SU-DHL-6 (cell line): ENCODE measurements at regions not wholly inside any gene's neighbourhood (a gene's known extent, or its start where the extent isn't known, plus 50 kb on each side); places are given as distances from the start of the nearest gene placed in this dataset.

Source experiments
- EZH2phosphoT487 ChIP-seq: fragments of 200-600 bp; sonication (generic), shearing (Covaris generic); conservative IDR thresholded peaks from 2 replicates; pipeline ENCODE4 v1.6.1; 2018; ENCODE audit warnings: mild to moderate bottlenecking, antibody characterized with exemption, low read length, moderate library complexity, mixed read lengths
- TF ChIP-seq, protein P1 (sequence below): fragments of 200-600 bp; sonication (generic); IDR thresholded peaks from one replicate; pipeline ENCODE4 v1.5.1; 2017; ENCODE audit warnings: antibody characterized with exemption, mild to moderate bottlenecking, low read length, moderate library complexity; ENCODE audit not compliant: insufficient read depth, poor library complexity, severe bottlenecking

DNA sequence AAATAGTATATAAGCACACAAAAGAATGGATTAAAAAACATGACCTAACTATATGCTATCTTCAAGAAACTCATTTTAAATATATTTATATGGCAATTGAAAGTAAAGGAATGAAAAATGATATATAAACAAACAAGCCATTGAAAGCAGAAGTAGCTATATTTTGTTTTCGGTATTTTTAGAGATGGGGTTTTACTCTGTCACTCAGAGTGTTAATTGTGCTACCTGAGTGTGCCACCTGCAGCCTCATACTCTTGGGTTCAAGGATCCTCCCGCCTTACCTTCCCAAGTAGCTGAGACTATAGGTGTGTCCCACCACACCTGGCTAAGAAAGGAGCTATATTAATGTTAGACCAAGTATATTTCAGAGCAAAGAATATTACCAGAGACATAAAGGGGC is 624.1 kb downstream of the BUD13 start:
- TF ChIP-seq, protein P1, sequence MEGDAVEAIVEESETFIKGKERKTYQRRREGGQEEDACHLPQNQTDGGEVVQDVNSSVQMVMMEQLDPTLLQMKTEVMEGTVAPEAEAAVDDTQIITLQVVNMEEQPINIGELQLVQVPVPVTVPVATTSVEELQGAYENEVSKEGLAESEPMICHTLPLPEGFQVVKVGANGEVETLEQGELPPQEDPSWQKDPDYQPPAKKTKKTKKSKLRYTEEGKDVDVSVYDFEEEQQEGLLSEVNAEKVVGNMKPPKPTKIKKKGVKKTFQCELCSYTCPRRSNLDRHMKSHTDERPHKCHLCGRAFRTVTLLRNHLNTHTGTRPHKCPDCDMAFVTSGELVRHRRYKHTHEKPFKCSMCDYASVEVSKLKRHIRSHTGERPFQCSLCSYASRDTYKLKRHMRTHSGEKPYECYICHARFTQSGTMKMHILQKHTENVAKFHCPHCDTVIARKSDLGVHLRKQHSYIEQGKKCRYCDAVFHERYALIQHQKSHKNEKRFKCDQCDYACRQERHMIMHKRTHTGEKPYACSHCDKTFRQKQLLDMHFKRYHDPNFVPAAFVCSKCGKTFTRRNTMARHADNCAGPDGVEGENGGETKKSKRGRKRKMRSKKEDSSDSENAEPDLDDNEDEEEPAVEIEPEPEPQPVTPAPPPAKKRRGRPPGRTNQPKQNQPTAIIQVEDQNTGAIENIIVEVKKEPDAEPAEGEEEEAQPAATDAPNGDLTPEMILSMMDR, result no peak
- TF ChIP-seq EZH2phosphoT487, result no peak
